Lower leg skin (tissue), 4 donors: ENCODE measurements at regions not wholly inside any gene's neighbourhood (a gene's known extent, or its start where the extent isn't known, plus 50 kb on each side); places are given as distances from the start of the nearest gene placed in this dataset.

Experiments
- DNase-seq, 2 donors: peaks; one replicate each; pipeline ENCODE4 v3.0.0-alpha.2; 2019; ENCODE audit warnings: low spot score in 2 of 2
- H3K4me3 ChIP-seq: fragments of 200-600 bp; sonication (generic); 2 replicates; pipeline ENCODE4 v1.5.1; 2017; ENCODE audit warnings: mild to moderate bottlenecking, low read depth; ENCODE audit not compliant: poor library complexity, severe bottlenecking
- CTCF ChIP-seq, 3 donors: fragments of 450-650 bp; IDR thresholded peaks; one replicate each; pipeline ENCODE4 v1.5.1; 2016; ENCODE audit warnings: antibody characterized with exemption in 3 of 3, mild to moderate bottlenecking in 3 of 3, moderate library complexity in 2 of 3
- POLR2A ChIP-seq, 2 donors: fragments of 450-650 bp; IDR thresholded peaks; one replicate each; pipeline ENCODE4 v1.6.1; 2016 to 2017; ENCODE audit warnings: antibody characterized with exemption in 2 of 2, mild to moderate bottlenecking in 1 of 2, moderate library complexity in 1 of 2
- WGBS, 2 donors: methylation state at CpG; one replicate each; pipeline ENCODE4 v1.1.5; 2018; 5-methylcytosine and 5-hydroxymethylcytosine counted together
- intact Hi-C: fragments of 100-400 bp; cut with DNase I; formaldehyde crosslinking; loops from one replicate; pipeline ENCODE4 v1.15.0; 2023; ENCODE audit warnings: low total_unique reads

- no peak for TF ChIP-seq POLR2A (IDR thresholded peaks at IDR 0.05)
- TF ChIP-seq CTCF (IDR thresholded peaks at IDR 0.05): no peak
- intact Hi-C loops: no loop called here
- no peak for DNase-seq
- H3K4me3 ChIP-seq: no peak overlapping the region
- WGBS, 2 donors: 65% methylated on average over 4 of the region's 4 CpGs
Observed at GRCh38 chr2:39550701-39551285, 113.7 kb upstream of the MAP4K3 start.

GRCh38 chr2:39558906-39559305 lies 106.8 kb upstream of the TMEM178A start:
- no peak overlapping the region for H3K4me3 ChIP-seq
- intact Hi-C loops: no loop called here
- 70 to 76% methylated on average over 1 of the region's 1 CpG for WGBS, 2 donors
- TF ChIP-seq CTCF (IDR thresholded peaks at IDR 0.05) (no peak), POLR2A (IDR thresholded peaks at IDR 0.05) (no peak)
- DNase-seq: no peak

GRCh38 chr2:39563572-39563971 lies 102.1 kb upstream of the TMEM178A start:
- no peak overlapping the region for H3K4me3 ChIP-seq
- TF ChIP-seq CTCF (IDR thresholded peaks at IDR 0.05) (no peak), POLR2A (IDR thresholded peaks at IDR 0.05) (no peak)
- no peak for DNase-seq
- intact Hi-C loops: no loop called here

GRCh38 chr2:39567507-39567906 lies 98.2 kb upstream of the TMEM178A start:
- no peak for TF ChIP-seq POLR2A (IDR thresholded peaks at IDR 0.05)
- TF ChIP-seq CTCF (IDR thresholded peaks at IDR 0.05): no peak
- DNase-seq: no peak
- intact Hi-C loops: no loop called here
- 90% methylated on average over 1 of the region's 1 CpG for WGBS, 2 donors
- no peak overlapping the region for H3K4me3 ChIP-seq

GRCh38 chr2:39568116-39568515 lies 97.6 kb upstream of the TMEM178A start:
- TF ChIP-seq POLR2A (IDR thresholded peaks at IDR 0.05) (no peak), CTCF (IDR thresholded peaks at IDR 0.05) (no peak)
- 71 to 74% methylated on average over 5 of the region's 5 CpGs for WGBS, 2 donors
- no peak overlapping the region for H3K4me3 ChIP-seq
- intact Hi-C loops: no loop called here
- no peak for DNase-seq

GRCh38 chr2:39568561-39569006 lies 97.1 kb upstream of the TMEM178A start:
- 41 to 50% methylated on average over 3 of the region's 3 CpGs for WGBS, 2 donors
- no peak for DNase-seq
- intact Hi-C loops: no loop called here

More at GRCh38 chr2:39568561-39569006, 97.1 kb upstream of the TMEM178A start:
- H3K4me3 ChIP-seq: no peak overlapping the region
- TF ChIP-seq POLR2A (IDR thresholded peaks at IDR 0.05): no peak
- no peak for TF ChIP-seq CTCF (IDR thresholded peaks at IDR 0.05)
